GM06990 (cell line): ENCODE measurements at regions not wholly inside any gene's neighbourhood (a gene's known extent, or its start where the extent isn't known, plus 50 kb on each side); places are given as distances from the start of the nearest gene placed in this dataset.

Experiments
- DNase-seq: peaks from one replicate; pipeline ENCODE4 v3.0.0-alpha.2; 2011; ENCODE audit not compliant: insufficient read length; ENCODE audit errors: extremely low read depth
- H3K27me3 ChIP-seq: replicated peaks from 2 replicates; pipeline ENCODE4 v1.6.0; 2011; ENCODE audit warnings: low read length; ENCODE audit not compliant: control insufficient read depth, insufficient read depth
- H3K36me3 ChIP-seq: 2 replicates; pipeline ENCODE4 v1.5.1; 2011; ENCODE audit warnings: low read length; ENCODE audit not compliant: control insufficient read depth, insufficient read depth
- H3K4me3 ChIP-seq: replicated peaks from 2 replicates; pipeline ENCODE4 v1.5.1; 2011; ENCODE audit warnings: low read depth, mild to moderate bottlenecking, control low read depth, low read length
- TF ChIP-seq, protein P1 (sequence below): IDR thresholded peaks from 2 replicates; pipeline ENCODE4 v1.5.1; 2011; ENCODE audit warnings: low read length, control low read depth, mild to moderate bottlenecking, inconsistent platforms; ENCODE audit not compliant: insufficient read depth, poor library complexity, severe bottlenecking

DNA sequence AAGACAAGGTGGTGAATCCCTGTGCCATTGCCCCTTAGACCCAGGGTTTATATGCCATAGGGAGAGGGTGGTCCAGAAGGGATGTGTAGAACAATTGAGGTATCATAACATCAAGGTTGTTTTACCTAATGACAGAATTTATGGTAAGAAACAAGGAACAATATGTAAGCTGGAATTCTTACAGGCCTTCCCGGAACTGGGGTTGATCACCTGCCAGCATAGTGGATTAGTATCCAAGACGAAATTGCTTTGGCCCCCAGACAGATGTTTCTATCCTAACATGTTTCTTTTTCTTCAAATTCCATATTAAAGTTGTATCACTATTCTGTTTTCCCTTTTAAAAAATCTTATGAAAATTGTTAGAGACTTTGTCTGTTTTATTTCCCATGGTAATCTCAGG lies 343.8 kb upstream of the ANO3 start:
- no peaks in the 10 kb centered on the region for H3K27me3 ChIP-seq
- TF ChIP-seq, protein P1, sequence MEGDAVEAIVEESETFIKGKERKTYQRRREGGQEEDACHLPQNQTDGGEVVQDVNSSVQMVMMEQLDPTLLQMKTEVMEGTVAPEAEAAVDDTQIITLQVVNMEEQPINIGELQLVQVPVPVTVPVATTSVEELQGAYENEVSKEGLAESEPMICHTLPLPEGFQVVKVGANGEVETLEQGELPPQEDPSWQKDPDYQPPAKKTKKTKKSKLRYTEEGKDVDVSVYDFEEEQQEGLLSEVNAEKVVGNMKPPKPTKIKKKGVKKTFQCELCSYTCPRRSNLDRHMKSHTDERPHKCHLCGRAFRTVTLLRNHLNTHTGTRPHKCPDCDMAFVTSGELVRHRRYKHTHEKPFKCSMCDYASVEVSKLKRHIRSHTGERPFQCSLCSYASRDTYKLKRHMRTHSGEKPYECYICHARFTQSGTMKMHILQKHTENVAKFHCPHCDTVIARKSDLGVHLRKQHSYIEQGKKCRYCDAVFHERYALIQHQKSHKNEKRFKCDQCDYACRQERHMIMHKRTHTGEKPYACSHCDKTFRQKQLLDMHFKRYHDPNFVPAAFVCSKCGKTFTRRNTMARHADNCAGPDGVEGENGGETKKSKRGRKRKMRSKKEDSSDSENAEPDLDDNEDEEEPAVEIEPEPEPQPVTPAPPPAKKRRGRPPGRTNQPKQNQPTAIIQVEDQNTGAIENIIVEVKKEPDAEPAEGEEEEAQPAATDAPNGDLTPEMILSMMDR, result no peak
- H3K4me3 ChIP-seq, result no peak overlapping the region
- DNase-seq, result no peak
- no peaks in the 10 kb centered on the region for H3K36me3 ChIP-seq

DNA sequence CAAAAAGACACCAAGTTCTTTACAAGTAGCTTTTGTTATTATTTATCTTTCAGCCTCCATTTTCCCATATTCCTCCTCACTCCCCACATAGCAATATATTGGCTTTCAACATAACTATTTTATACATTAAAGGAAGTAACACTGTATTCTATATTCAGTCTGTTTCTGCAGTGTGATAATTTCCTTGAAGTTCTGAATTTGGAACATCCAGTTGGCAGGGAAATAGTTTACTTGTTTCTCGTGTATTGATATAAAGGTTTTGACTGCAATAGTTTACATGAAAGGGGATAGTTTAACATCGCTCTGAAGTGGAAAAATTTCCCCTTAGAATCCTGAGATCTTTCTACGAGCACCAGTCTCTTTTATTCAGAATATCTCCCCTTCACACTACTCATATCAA lies 341.5 kb upstream of the ANO3 start:
- TF ChIP-seq, protein P1, result no peak
- H3K36me3 ChIP-seq, result no peaks in the 10 kb centered on the region
- DNase-seq, result no peak
- no peak overlapping the region for H3K4me3 ChIP-seq
- no peaks in the 10 kb centered on the region for H3K27me3 ChIP-seq

DNA sequence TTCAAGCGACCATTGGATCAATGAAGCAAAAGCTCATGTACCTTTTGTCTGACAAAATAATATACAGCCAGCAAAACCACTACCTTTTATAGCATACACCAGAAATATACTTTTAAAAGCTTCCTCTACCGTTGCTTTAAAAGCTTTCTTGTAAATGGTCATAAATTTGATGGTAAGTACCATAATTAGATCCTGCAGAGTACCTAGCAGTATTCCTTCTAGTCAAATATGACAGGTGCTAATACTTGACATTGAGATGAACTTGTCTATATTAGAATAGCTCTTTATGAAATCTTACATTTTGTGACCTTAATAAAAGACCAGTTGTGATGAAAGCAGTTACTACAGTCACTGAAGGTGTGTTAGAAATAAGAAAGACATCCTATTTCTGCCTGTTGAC lies 340.5 kb upstream of the ANO3 start:
- no peaks in the 10 kb centered on the region for H3K27me3 ChIP-seq
- no peaks in the 10 kb centered on the region for H3K36me3 ChIP-seq
- TF ChIP-seq, protein P1, result no peak
- H3K4me3 ChIP-seq, result no peak overlapping the region
- no peak for DNase-seq

DNA sequence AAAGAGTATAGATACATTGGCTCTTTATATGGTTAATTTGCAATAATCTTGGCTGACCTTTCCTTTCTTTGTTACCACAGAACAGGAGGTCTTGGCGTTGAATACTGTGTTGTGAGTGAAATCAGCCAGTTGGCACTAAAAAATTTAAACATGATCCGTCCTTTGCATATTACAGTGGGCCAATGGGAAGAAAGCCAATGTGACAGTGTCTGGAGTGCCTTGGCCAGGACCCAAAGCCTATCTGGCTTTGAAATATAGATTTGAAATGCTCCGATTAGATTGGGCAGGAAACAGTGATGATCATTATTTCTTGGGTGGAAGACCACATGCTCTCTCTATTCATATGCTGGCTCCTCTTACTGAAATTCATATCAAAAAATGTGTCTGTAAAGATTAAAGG lies 339.6 kb upstream of the ANO3 start:
- Histone ChIP-seq H3K4me3 (no peak overlapping the region), H3K27me3 (no peaks in the 10 kb centered on the region), H3K36me3 (no peaks in the 10 kb centered on the region)
- DNase-seq, result no peak
- TF ChIP-seq, protein P1, result no peak

DNA sequence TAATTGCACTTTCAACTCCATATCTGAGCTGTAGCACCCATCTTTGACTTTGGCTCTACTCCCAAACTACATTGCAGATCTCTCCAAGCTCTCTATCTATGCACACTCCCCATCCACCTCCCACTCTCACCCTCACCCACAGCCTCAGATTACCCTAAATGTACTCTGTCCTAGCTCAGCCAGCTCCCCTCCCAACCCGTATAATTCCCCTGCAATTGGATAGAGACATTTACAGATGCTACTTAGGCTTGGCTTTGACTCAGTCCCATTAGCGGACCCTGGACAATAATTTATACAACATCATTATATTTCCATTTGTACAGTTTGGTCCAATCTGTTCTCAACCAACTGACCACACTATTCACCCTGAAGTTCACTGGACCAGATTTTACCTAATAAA lies 338.9 kb upstream of the ANO3 start:
- Histone ChIP-seq H3K27me3 (no peaks in the 10 kb centered on the region), H3K36me3 (no peaks in the 10 kb centered on the region), H3K4me3 (no peak overlapping the region)
- TF ChIP-seq, protein P1, result no peak
- no peak for DNase-seq

DNA sequence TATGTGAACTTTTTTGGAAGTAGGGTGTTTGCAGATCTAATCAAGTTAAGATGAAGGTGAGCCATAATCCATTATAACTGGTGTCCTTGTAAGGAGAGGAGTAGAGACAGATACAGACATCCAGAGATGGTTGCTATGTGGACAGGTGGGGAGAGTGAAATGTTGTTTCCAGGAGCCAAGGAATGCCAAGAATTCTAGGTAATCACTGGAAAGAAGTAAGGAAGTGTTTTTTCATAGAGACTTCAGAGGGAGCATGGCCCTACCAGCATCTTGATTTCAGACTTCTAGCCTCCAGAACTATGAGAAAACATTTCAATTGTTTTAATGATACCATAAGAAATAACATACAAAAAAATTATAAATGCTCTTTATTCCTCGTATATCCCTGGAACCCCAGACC lies 320.5 kb upstream of the ANO3 start:
- Histone ChIP-seq H3K27me3 (no peaks in the 10 kb centered on the region), H3K36me3 (no peaks in the 10 kb centered on the region), H3K4me3 (no peak overlapping the region)
- DNase-seq, result no peak
- TF ChIP-seq, protein P1, result no peak
